ENCODE measurements at regions not wholly inside any gene's neighbourhood (a gene's known extent, or its start where the extent isn't known, plus 50 kb on each side); places are given as distances from the start of the nearest gene placed in this dataset.
"Not testable (repeated sequence)": the region's sequence is repeated elsewhere in the genome, so short reads cannot be mapped to it uniquely, and the experiment has no call there.

DNA sequence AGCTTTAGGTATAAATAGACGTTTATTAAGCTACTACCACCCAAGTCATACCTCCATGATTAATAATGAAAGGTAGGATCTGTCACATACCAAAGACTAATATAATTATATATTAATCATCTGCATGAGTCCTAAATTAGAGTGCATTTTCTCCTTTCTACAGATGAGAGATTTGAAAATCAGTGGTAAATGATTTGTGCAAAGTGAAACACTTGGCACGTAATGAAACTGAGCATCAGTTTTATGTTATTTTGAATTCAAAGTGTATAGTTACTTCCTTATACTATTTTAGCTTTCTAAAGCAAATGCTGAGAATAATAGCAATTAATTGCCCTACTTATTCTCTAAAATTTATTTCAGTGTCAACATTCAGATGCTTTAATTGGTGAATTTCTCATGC is 615.3 kb downstream of the TRIB2 start:
- ATAC-seq = peak; percentile 58
- TF ChIP-seq TCF3 (IDR thresholded peaks at IDR 0.05; ENCODE audit: borderline replicate concordance, insufficient read depth, low read depth, low read length) (no peak), ATF7 (IDR thresholded peaks at IDR 0.05; ENCODE audit: low read depth) (peak; percentile 24; the same call in 1 of the 2 replicates), MTA2 (IDR thresholded peaks at IDR 0.05; ENCODE audit: low read depth) (peak; percentile 62), MEF2B (IDR thresholded peaks at IDR 0.05; ENCODE audit: partially characterized antibody, poor library complexity, severe bottlenecking) (peak; percentile 32), ZNF24 (IDR thresholded peaks at IDR 0.05) (no peak)
- no peak overlapping the region for H3K4me3 ChIP-seq
- no peaks in the 10 kb centered on the region for H4K20me1 ChIP-seq (ENCODE audit: control insufficient read depth, insufficient read depth)
- no peak for FAIRE-seq
- H3K36me3 ChIP-seq (ENCODE audit: control insufficient read depth in 2 of 2, insufficient read depth in 2 of 2, low read length in 1 of 2) = no peaks in the 10 kb centered on the region
- BruUV-seq (replicated peaks) = no TSS peak
- no peaks in the 10 kb centered on the region for H3K4me1 ChIP-seq (ENCODE audit: control insufficient read depth, insufficient read depth, low read length)
- 0% methylated on average over 2 of the region's 2 CpGs for WGBS (ENCODE audit: insufficient coverage, insufficient replicate concordance, low lambda C conversion rate, missing lambda C conversion rate)
- no peak overlapping the region for H3K4me2 ChIP-seq (ENCODE audit: control insufficient read depth, insufficient read depth)
- no peak for DNase-seq (ENCODE audit: low read depth, low spot score)
- ChIA-PET CTCF (no interaction called here), RAD21 (ENCODE audit: unreplicated experiment) (no interaction called here), SMC1A (ENCODE audit: uncharacterized antibody, unreplicated experiment) (interaction anchor here (1.1 kb wide), 1 partner anchor 20 kb away, joined by 3 read pairs; no protein-coding TSS in a partner anchor), POLR2A (no interaction called here)
- in situ Hi-C loops (cut with MboI) (no loop called here), intact Hi-C loops (cut with micrococcal nuclease; ENCODE audit: unreplicated experiment) (no loop called here)
- no peaks in the 10 kb centered on the region for H3K79me2 ChIP-seq (ENCODE audit: control insufficient read depth, insufficient read depth, low read length)
- H3K9ac ChIP-seq (ENCODE audit: control insufficient read depth, insufficient read depth, low read length) = no peak overlapping the region
- no peak overlapping the region for H3K27ac ChIP-seq (ENCODE audit: control insufficient read depth, insufficient read depth)
- no peak overlapping the region for H2AFZ ChIP-seq (ENCODE audit: control insufficient read depth, low read depth, low read length)
- no peaks in the 10 kb centered on the region for H3K9me3 ChIP-seq (replicated peaks; ENCODE audit: control insufficient read depth, insufficient read depth, low read length)
- H3K27me3 ChIP-seq (replicated peaks in 1 of 2; ENCODE audit: control insufficient read depth in 2 of 2, insufficient read depth in 2 of 2, low read length in 1 of 2) = no peaks in the 10 kb centered on the region

- intact Hi-C loops (cut with micrococcal nuclease; ENCODE audit: unreplicated experiment); H3K4me3 ChIP-seq; H3K36me3 ChIP-seq (ENCODE audit: control insufficient read depth in 2 of 2, insufficient read depth in 2 of 2, low read length in 1 of 2); H3K4me2 ChIP-seq (ENCODE audit: control insufficient read depth, insufficient read depth); H3K9ac ChIP-seq (ENCODE audit: control insufficient read depth, insufficient read depth, low read length); RAD21 ChIA-PET (ENCODE audit: unreplicated experiment); H3K4me1 ChIP-seq (ENCODE audit: control insufficient read depth, insufficient read depth, low read length); H3K79me2 ChIP-seq (ENCODE audit: control insufficient read depth, insufficient read depth, low read length); ATAC-seq; DNase-seq (ENCODE audit: low read depth, low spot score); FAIRE-seq; H3K27ac ChIP-seq (ENCODE audit: control insufficient read depth, insufficient read depth); H3K9me3 ChIP-seq (replicated peaks; ENCODE audit: control insufficient read depth, insufficient read depth, low read length); SMC1A ChIA-PET (ENCODE audit: uncharacterized antibody, unreplicated experiment); CTCF ChIA-PET; H3K27me3 ChIP-seq (replicated peaks in 1 of 2; ENCODE audit: control insufficient read depth in 2 of 2, insufficient read depth in 2 of 2, low read length in 1 of 2); H4K20me1 ChIP-seq (ENCODE audit: control insufficient read depth, insufficient read depth); in situ Hi-C loops (cut with MboI); POLR2A ChIA-PET; BruUV-seq (replicated peaks); H2AFZ ChIP-seq (ENCODE audit: control insufficient read depth, low read depth, low read length): not testable (repeated sequence)
Measured at GRCh38 chr2:13334071-13334470, 617.3 kb downstream of the TRIB2 start.
